ENCODE measurements at regions not wholly inside any gene's neighbourhood (a gene's known extent, or its start where the extent isn't known, plus 50 kb on each side); places are given as distances from the start of the nearest gene placed in this dataset.

GRCh38 chr4:165779950-165780670, 92.9 kb upstream of the TLL1 start:
- no peak overlapping the region for H3K27ac ChIP-seq
- TF ChIP-seq, protein P1, sequence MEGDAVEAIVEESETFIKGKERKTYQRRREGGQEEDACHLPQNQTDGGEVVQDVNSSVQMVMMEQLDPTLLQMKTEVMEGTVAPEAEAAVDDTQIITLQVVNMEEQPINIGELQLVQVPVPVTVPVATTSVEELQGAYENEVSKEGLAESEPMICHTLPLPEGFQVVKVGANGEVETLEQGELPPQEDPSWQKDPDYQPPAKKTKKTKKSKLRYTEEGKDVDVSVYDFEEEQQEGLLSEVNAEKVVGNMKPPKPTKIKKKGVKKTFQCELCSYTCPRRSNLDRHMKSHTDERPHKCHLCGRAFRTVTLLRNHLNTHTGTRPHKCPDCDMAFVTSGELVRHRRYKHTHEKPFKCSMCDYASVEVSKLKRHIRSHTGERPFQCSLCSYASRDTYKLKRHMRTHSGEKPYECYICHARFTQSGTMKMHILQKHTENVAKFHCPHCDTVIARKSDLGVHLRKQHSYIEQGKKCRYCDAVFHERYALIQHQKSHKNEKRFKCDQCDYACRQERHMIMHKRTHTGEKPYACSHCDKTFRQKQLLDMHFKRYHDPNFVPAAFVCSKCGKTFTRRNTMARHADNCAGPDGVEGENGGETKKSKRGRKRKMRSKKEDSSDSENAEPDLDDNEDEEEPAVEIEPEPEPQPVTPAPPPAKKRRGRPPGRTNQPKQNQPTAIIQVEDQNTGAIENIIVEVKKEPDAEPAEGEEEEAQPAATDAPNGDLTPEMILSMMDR (conservative IDR thresholded peaks at IDR 0.05): no peak

GRCh38 chr4:165780735-165781134, 92.3 kb upstream of the TLL1 start:
- TF ChIP-seq, protein P1 (conservative IDR thresholded peaks at IDR 0.05): no peak
- H3K27ac ChIP-seq: no peak overlapping the region

DNA sequence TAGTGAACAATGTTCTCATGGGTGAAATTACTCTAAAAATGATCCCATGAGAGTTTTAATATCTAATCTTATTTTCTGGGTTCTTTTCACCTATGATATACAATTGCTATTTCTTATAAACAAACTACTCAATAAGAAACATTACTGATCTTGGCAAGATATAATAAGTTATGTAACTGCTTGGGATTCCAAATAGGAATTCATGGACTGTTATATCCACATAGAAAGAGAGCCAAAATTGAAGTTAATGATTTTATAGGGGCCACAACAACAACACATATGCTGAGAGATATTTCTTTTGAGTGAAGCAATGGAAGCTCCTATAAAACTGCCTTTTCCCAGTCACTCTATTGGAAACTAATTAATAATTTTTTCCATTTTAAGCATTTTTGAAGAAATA, 90.4 kb upstream of the TLL1 start:
- no peak overlapping the region for H3K27ac ChIP-seq
- TF ChIP-seq, protein P1 (conservative IDR thresholded peaks at IDR 0.05): no peak

GRCh38 chr4:165783626-165784025, 89.4 kb upstream of the TLL1 start:
- no peak overlapping the region for H3K27ac ChIP-seq
- TF ChIP-seq, protein P1 (conservative IDR thresholded peaks at IDR 0.05): no peak

DNA sequence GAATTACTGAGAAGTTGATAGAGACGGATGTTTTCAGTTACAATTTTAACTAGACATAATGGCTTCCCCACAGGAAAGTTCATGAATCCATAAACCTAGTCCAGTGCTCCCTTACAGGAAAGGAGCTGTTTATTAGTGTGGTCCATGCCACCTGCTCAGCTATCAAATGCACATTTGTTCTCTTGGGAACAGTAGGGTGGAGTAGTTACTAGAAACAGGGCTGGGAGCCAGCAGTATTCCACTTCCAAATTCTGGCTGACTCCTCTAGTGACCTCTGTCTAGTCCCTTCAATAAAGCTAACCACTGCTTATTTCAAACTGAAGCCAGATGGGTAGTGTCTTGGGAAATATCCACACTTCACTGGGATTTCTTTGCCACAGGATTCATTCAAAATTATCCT, 88.4 kb upstream of the TLL1 start:
- no peak overlapping the region for H3K27ac ChIP-seq
- TF ChIP-seq, protein P1 (conservative IDR thresholded peaks at IDR 0.05): no peak

- H3K27ac ChIP-seq: no peak overlapping the region
- TF ChIP-seq, protein P1 (conservative IDR thresholded peaks at IDR 0.05): no peak
These were observed 87.7 kb upstream of the TLL1 start for GRCh38 chr4:165785337-165785736.

- TF ChIP-seq, protein P1 (conservative IDR thresholded peaks at IDR 0.05): no peak
- H3K27ac ChIP-seq: no peak overlapping the region
These were observed 85.3 kb upstream of the TLL1 start for GRCh38 chr4:165787516-165788274.
